ENCODE measurements at regions not wholly inside any gene's neighbourhood (a gene's known extent, or its start where the extent isn't known, plus 50 kb on each side); places are given as distances from the start of the nearest gene placed in this dataset.

DNA sequence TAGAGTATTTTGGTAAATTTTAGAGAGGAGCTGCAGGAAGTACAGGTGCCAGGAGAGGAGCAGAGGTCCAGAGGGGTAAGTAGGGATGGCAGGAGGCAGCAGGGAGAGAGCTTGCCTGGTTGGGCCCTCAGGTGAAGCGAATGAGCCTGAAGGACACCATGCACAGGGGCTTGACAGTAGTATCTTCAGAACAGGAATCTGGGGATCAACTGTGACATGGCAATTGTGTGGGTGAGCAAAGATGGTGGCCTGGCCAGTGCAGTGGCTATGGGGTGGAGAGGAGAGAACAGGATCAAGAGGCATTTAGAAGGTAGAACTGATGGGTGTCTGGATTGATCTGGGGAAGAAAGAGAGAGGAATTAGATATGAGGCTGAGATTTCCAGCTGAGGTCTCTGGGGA is 64.5 kb upstream of the SMOX start:
- TF ChIP-seq, protein P1, sequence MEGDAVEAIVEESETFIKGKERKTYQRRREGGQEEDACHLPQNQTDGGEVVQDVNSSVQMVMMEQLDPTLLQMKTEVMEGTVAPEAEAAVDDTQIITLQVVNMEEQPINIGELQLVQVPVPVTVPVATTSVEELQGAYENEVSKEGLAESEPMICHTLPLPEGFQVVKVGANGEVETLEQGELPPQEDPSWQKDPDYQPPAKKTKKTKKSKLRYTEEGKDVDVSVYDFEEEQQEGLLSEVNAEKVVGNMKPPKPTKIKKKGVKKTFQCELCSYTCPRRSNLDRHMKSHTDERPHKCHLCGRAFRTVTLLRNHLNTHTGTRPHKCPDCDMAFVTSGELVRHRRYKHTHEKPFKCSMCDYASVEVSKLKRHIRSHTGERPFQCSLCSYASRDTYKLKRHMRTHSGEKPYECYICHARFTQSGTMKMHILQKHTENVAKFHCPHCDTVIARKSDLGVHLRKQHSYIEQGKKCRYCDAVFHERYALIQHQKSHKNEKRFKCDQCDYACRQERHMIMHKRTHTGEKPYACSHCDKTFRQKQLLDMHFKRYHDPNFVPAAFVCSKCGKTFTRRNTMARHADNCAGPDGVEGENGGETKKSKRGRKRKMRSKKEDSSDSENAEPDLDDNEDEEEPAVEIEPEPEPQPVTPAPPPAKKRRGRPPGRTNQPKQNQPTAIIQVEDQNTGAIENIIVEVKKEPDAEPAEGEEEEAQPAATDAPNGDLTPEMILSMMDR (IDR thresholded peaks at IDR 0.05) = no peak
- no peak for TF ChIP-seq EZH2 (IDR thresholded peaks at IDR 0.05)

All from neural progenitor cell (in vitro differentiated cells).